ENCODE measurements at regions not wholly inside any gene's neighbourhood (a gene's known extent, or its start where the extent isn't known, plus 50 kb on each side); places are given as distances from the start of the nearest gene placed in this dataset.
"Not testable (repeated sequence)": the region's sequence is repeated elsewhere in the genome, so short reads cannot be mapped to it uniquely, and the experiment has no call there.

DNA sequence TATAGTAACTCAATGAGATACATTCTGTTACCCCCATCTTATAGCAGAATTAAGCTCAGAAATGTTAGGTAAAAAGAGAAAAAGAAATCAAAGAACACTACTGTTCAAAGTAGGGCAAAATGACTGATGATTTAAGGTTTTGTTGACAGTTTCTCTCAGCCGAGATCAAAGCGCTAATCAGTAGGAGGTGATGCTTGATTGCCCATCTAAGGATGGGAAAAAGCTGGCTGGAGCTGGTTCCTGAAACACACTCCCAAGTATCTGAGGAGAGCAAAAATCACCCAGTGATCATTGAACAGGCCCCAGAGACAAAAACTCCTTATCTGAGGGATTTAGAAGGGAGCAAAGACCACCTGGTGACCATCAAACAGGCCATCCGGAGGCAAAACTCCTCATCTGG lies 64.5 kb upstream of the CSF1 start:
- ATAC-seq (ENCODE audit: low FRiP score) = no peak
- TF ChIP-seq CTCF (IDR thresholded peaks at IDR 0.05) = no peak
- no peak for DNase-seq (ENCODE audit: low spot score)

- DNase-seq (ENCODE audit: low spot score) (no peak), ATAC-seq (ENCODE audit: low FRiP score) (no peak)
- TF ChIP-seq CTCF (IDR thresholded peaks at IDR 0.05) = no peak
Measured at GRCh38 chr1:109845658-109846057, 65.0 kb upstream of the CSF1 start.

DNA sequence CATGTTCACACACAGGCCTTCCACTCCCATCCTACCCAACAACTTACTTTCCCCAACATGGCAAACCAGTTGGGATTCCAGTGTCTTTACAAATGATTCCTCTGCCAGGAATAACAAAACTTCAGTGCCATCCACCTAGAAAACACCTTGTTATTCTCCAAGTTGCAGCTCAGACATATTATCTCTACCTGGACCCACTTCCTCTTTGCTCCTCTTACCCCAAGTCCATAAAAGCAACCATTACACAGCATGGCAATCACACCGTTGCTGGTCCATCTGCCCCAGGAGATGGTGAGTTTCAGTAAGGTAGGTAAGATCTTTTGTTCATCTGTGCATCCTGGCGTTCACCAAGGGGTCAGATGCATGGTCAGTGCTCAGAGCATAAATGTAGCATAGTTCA lies 66.0 kb upstream of the CSF1 start:
- TF ChIP-seq CTCF (IDR thresholded peaks at IDR 0.05) = no peak
- DNase-seq (ENCODE audit: low spot score) = no peak
- ATAC-seq (ENCODE audit: low FRiP score) = no peak

GRCh38 chr1:109840011-109840629 lies 70.5 kb upstream of the CSF1 start:
- DNase-seq (ENCODE audit: low spot score) = no peak
- TF ChIP-seq CTCF (IDR thresholded peaks at IDR 0.05) = no peak
- no peak for ATAC-seq (ENCODE audit: low FRiP score)

- not testable (repeated sequence) for DNase-seq (ENCODE audit: low spot score); ATAC-seq (ENCODE audit: low FRiP score)
Measured at GRCh38 chr1:109839276-109839675, 71.4 kb upstream of the CSF1 start.

DNA sequence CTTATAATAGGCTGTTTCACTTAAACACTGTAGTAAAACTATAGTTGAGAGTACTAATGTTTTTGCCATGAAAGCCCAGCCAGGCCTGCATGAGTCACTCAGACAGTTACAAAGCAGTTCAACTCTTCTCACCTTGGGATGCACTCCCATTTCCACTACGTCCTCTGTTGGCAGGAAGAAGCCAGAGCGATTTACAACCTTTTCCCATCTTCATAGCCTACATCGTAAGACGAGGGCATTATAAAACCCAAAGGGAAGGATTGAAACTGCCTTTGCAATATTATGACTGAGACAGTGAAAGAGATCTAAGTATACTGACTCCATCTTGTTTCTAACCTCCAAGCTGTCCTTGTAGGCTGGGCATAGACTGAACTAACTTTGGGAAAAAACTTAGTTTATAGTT lies 71.8 kb upstream of the CSF1 start:
- DNase-seq (ENCODE audit: low spot score) = no peak
- TF ChIP-seq CTCF (IDR thresholded peaks at IDR 0.05) = no peak
- ATAC-seq (ENCODE audit: low FRiP score) = no peak

- DNase-seq (ENCODE audit: low spot score) (no peak), ATAC-seq (ENCODE audit: low FRiP score) (no peak)
- TF ChIP-seq CTCF (IDR thresholded peaks at IDR 0.05) = no peak
Measured at GRCh38 chr1:109837852-109838570, 72.6 kb upstream of the CSF1 start.

DNA sequence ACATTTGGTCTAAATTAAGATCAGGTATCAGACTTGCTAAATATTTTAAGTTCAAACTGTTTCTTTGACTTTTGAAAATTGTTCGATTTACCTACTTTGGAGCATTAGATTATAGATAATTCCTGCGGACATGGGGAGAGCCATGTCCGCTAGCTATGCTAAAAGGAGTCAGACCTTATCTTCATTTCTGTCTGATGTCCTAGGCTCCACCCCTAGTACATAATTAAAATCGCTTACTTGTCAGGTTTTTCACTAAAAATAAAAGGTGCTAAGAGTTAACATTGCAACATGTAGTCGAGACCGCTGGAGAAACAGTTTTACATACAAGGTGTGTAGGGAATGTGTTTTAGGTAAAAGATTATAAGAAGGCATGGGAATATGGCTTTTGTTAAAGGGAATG lies 71.9 kb upstream of the EPS8L3 start:
- not testable (repeated sequence) for ATAC-seq (ENCODE audit: low FRiP score); DNase-seq (ENCODE audit: low spot score)
